ENCODE measurements at regions not wholly inside any gene's neighbourhood (a gene's known extent, or its start where the extent isn't known, plus 50 kb on each side); places are given as distances from the start of the nearest gene placed in this dataset.

DNA sequence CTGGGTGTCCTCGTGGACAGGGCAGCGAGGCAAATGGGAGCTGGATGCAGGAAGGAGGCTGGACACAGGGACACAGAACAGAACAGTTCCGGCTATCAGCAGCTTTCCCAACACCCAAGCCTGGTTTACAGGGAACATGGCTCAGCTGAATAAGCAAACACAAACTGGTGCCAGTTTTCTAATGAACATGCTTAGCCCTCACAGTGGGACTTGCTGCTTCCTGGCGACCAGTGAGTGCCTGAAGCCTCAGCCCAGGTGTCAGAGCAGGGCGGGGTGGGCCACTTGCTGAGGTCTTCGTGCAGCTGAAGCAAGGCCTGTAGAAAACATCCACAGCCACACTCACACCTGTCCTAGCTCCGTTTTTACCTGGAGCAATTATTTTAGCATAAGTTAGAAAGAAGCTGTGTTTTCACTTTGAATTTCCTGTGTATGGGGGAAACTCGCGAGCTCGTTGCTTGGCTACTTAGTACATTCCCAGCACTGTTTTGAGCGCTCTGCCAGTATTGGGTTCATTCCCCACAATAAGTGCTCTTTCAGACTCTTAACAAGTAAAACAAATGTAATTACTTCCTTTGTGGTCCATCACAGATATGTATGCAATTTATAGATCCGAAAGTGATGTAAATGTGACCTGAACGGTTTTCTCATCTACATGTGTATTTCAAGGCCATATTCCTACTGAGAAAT is 261.2 kb upstream of the SHH start:
- Mint-ChIP-seq H3K4me3 (no peak overlapping the region), H3K27me3 (peaks cover 6 to 9% of the 10 kb centered on the region in 2 donors), H3K36me3 (no peaks in the 10 kb centered on the region), H3K9me3 (no peaks in the 10 kb centered on the region), H3K4me1 (no peaks in the 10 kb centered on the region), H3K27ac (no peak overlapping the region)
- ATAC-seq (replicated peaks) (no peak), DNase-seq (no peak)

DNA sequence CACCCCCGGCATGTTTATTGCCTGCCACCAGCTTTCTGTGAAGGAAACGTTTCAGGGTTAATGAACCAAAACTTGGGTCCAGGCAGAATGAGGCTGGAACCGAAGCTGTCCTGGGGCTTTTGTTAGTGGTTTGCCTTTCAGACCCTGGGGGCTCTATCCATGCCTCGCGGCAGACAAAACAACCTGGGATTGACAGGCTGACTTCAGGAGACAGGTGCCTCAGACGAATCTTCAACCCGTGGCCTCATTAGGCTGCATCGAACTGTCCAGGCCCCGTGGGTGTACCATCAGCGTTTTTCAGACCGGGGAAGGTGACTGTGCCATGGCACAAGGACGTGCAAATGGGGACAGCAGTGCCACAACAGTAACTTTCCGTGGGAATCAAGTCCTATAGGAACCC is 259.3 kb upstream of the SHH start:
- DNase-seq, result no peak
- Mint-ChIP-seq H3K9me3 (peaks cover 0 to 4% of the 10 kb centered on the region in 2 donors), H3K27me3 (peaks cover 6 to 16% of the 10 kb centered on the region in 2 donors), H3K27ac (no peak overlapping the region), H3K36me3 (no peaks in the 10 kb centered on the region), H3K4me1 (no peaks in the 10 kb centered on the region), H3K4me3 (no peak overlapping the region)
- no peak for ATAC-seq (replicated peaks)

DNA sequence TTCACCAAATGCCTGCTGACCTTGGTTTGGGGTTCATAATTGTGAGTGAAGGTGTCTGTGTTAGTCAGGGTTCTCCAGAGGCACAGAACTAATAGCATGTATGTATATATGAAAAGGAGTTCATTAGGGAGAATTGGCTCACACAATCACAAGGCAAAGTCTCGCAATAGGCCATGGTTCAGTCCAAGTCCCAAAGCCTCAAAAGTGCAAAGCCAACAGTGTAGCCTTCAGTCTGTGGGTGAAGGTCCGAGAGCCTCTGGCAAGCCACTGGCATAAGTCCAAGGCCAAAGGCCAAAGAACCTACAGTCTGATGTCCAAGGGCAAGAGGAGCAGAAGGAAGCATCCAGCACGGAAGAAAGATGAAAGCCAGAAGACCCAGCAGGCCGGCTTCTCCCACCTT is 257.6 kb upstream of the SHH start:
- no peak overlapping the region for H3K27ac Mint-ChIP-seq
- DNase-seq (no peak), ATAC-seq (replicated peaks) (no peak)
- no peaks in the 10 kb centered on the region for H3K36me3 Mint-ChIP-seq
- peaks cover 6 to 18% of the 10 kb centered on the region in 2 donors for H3K27me3 Mint-ChIP-seq
- no peaks in the 10 kb centered on the region for H3K4me1 Mint-ChIP-seq
- H3K4me3 Mint-ChIP-seq, result no peak overlapping the region
- peaks cover 0 to 7% of the 10 kb centered on the region in 2 donors for H3K9me3 Mint-ChIP-seq

DNA sequence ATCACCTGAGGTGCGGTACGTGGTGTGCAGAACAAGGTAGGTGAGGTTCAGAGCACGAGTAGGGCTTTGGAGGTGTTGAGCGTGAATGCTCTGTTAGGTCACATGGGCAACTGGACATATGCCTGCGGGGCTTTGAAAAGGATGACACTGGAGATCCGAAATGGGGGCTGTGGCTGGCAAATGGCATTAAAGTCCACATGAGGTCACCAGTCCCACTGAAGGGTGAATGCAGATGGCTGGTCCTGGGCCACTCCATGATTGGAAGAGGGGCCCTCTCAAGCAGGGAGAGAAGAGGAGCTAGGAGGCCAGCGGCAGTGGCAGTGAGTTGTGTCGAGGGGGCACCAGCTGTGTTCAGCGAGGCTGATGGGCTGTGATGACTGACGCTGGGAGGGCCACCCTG is 254.9 kb upstream of the SHH start:
- ATAC-seq (replicated peaks), result no peak
- Mint-ChIP-seq H3K4me1 (no peaks in the 10 kb centered on the region), H3K9me3 (peaks cover 0 to 7% of the 10 kb centered on the region in 2 donors), H3K4me3 (no peak overlapping the region), H3K27me3 (peaks cover 6 to 14% of the 10 kb centered on the region in 2 donors), H3K36me3 (no peaks in the 10 kb centered on the region), H3K27ac (no peak overlapping the region)
- no peak for DNase-seq

DNA sequence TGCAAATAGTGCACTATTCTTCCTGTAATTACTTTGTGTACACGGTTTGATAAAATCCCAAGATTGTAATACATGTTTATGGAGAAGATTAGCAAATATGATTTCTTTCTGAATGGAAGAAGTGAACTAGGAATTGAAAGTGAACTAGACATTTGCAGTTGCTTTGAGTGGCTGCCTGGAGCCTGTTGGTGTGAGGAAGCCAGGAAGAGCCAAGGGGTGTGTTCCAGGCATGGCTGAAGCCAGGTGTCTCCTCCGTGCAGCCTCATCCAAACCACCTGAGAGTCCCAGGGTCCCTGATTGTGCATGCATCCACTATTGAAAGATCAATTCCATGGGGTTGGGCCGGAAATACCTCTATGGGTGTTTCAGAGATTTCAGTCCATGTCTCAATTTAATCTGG is 253.1 kb upstream of the SHH start:
- DNase-seq (no peak), ATAC-seq (replicated peaks) (no peak)
- no peaks in the 10 kb centered on the region for H3K36me3 Mint-ChIP-seq
- H3K4me3 Mint-ChIP-seq, result no peak overlapping the region
- peaks cover 7 to 18% of the 10 kb centered on the region in 2 donors for H3K9me3 Mint-ChIP-seq
- H3K27me3 Mint-ChIP-seq, result peaks cover 6 to 14% of the 10 kb centered on the region in 2 donors
- H3K27ac Mint-ChIP-seq, result no peak overlapping the region
- no peaks in the 10 kb centered on the region for H3K4me1 Mint-ChIP-seq

DNA sequence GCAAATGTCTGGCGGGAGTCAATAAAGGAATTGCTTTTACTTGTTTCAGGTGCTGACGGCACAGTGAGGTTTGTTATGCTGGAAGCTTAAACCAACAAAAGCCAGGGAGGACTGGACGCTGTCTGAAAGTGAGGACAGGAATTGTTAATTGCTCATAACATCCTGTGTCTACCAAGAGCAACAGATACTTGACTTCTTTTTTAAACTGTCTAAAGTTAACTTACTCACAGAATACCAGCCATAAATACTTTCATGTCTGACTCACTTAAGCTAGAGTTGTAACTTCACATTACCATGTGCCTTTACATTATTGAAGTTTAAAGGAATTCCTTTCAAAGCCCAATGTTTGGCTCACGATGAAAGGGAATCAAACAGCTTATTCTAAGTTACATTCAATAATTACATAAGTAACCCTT is 252.7 kb upstream of the SHH start:
- DNase-seq (no peak), ATAC-seq (replicated peaks) (no peak)
- Mint-ChIP-seq H3K4me3 (no peak overlapping the region), H3K27me3 (peaks cover 4 to 14% of the 10 kb centered on the region in 2 donors), H3K9me3 (peaks cover 7 to 18% of the 10 kb centered on the region in 2 donors), H3K36me3 (no peaks in the 10 kb centered on the region), H3K27ac (no peak overlapping the region), H3K4me1 (no peaks in the 10 kb centered on the region)

DNA sequence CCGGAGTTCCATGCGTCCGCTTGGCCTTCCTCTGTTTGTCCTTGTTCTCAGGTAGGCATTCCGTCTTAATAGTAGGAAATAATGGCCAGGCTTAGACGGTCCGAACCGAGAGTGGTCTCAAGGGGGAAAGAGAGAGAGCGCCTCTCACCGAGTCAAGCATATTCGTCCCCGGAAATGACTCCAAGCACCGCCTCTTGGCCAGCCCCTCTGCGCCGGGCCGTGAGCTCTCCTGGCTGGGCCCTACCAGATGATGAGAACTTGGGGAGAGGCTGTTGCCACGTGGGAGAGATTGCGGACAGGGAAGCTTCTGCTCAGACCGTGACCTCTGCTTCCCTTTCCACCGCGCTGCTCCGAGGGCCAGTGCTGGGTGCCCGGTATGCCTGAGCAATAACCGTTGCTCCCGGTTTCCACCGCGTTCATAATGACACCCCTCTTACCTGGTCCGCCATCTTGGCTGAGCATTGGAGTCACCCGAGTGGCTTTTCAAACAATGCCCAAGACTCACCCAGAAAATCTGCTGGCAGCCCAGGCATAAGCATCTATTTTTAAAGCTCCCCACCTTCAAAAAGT is 251.1 kb upstream of the SHH start:
- H3K36me3 Mint-ChIP-seq, result no peaks in the 10 kb centered on the region
- H3K4me1 Mint-ChIP-seq, result no peaks in the 10 kb centered on the region
- no peak for DNase-seq
- peaks cover 0 to 17% of the 10 kb centered on the region in 2 donors for H3K27me3 Mint-ChIP-seq
- no peak for ATAC-seq (replicated peaks)
- H3K27ac Mint-ChIP-seq, result no peak overlapping the region
- H3K9me3 Mint-ChIP-seq, result peaks cover 7 to 18% of the 10 kb centered on the region in 2 donors
- H3K4me3 Mint-ChIP-seq, result no peak overlapping the region

DNA sequence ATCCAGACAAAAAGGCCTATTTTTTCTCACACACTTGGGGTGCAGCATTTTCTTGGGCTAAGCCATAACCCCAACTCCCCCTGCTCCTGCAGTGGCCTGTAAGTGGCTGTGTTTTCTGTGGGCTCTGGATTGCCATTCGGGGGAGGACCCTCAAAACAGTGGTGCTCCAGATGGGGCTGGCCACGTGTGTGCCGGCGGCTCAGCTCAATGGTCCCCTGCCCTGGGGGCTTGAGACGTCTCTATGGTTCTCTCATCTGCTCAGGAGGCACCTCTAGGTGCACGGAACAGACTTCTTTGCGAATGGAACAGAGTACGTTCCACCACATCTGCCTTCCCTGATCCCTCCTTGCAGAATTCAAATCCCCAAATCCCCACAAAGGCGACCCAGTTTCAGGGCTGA is 250.0 kb upstream of the SHH start:
- H3K4me3 Mint-ChIP-seq, result no peak overlapping the region

DNA sequence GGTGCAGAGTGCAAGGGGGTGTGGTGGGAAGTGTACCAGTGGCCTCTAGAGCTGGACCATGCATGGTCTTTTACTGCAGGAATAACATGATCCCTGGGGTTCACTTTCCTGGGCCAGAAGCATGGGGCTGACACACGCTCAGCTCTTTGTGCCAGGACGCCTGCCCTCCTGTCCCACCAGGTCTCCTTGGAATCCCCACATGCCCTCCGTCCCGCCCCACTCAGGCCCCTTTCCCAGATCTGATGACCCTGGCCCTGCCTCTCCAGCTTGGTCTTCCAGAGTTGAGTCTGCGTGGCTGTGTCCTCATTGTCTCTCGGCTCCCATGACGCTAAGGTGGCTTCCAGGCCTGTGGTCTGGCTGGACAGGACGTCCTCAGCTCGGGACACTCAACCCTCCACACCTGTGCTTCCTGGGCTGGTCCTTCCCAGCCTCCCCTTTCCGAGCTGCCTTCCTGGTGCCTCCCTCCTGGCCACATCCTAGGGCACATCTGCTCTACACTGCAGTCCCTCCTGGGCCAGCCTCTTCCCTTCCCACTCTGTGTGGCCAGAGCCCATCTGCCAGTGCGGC is 249.5 kb upstream of the SHH start:
- H3K36me3 Mint-ChIP-seq, result no peaks in the 10 kb centered on the region
- H3K4me3 Mint-ChIP-seq, result no peak overlapping the region
- DNase-seq (no peak), ATAC-seq (replicated peaks) (no peak)
- no peak overlapping the region for H3K27ac Mint-ChIP-seq
- no peaks in the 10 kb centered on the region for H3K4me1 Mint-ChIP-seq
- peaks cover 0 to 13% of the 10 kb centered on the region in 2 donors for H3K27me3 Mint-ChIP-seq
- peaks cover 7 to 16% of the 10 kb centered on the region in 2 donors for H3K9me3 Mint-ChIP-seq

More for the DNA sequence above, 250.0 kb upstream of the SHH start:
- Mint-ChIP-seq H3K27me3 (peaks cover 0 to 18% of the 10 kb centered on the region in 2 donors), H3K36me3 (no peaks in the 10 kb centered on the region), H3K27ac (no peak overlapping the region), H3K9me3 (peaks cover 7 to 18% of the 10 kb centered on the region in 2 donors), H3K4me1 (no peaks in the 10 kb centered on the region)
- no peak for ATAC-seq (replicated peaks)
- no peak for DNase-seq

DNA sequence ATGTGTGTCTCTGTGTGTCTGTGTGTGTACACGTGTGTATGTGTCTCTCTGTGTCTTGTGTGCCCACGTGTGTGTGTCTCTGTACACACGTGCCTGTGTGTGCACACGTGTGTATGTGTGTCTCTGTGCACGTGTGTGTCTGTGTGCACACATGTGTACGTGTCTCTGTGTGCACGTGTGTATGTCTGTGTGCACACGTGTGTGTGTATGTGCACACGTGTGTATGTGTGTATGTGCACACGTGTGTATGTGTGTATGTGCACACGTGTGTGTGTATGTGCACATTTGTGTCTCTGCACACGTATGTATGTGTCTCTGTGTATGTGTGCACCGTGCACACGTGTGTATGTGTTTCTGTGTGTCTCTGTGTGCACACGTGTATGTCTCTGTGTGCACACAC is 248.7 kb upstream of the SHH start:
- Mint-ChIP-seq H3K27me3 (peaks cover 0 to 4% of the 10 kb centered on the region in 2 donors), H3K4me1 (no peaks in the 10 kb centered on the region), H3K9me3 (peaks cover 7 to 11% of the 10 kb centered on the region in 2 donors), H3K4me3 (no peak overlapping the region), H3K36me3 (no peaks in the 10 kb centered on the region), H3K27ac (no peak overlapping the region)
- DNase-seq (no peak), ATAC-seq (replicated peaks) (no peak)

DNA sequence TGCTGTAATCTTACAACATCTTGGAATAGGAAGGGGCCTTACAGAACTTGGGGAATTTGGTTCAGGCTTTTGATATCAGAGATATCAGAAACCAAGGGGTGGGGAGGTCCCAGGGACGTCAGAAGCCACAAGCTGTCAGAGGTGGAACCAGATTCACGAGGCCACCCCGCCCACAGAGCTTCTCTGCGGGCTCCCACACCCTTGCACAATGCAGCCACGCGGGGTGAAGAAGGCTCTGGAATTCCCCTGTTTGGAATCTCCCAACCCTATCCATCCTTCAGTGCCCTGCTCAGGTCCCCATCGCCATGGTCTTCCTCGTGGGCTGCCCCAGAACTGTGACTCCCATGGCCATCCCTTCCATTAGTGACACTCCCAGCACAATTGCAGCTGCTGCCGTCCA is 247.1 kb upstream of the SHH start:
- Mint-ChIP-seq H3K36me3 (no peaks in the 10 kb centered on the region), H3K9me3 (peaks cover 7 to 14% of the 10 kb centered on the region in 2 donors), H3K27me3 (peaks cover 0 to 4% of the 10 kb centered on the region in 2 donors), H3K4me1 (no peaks in the 10 kb centered on the region), H3K4me3 (no peak overlapping the region), H3K27ac (no peak overlapping the region)
- ATAC-seq (replicated peaks) (no peak), DNase-seq (no peak)

DNA sequence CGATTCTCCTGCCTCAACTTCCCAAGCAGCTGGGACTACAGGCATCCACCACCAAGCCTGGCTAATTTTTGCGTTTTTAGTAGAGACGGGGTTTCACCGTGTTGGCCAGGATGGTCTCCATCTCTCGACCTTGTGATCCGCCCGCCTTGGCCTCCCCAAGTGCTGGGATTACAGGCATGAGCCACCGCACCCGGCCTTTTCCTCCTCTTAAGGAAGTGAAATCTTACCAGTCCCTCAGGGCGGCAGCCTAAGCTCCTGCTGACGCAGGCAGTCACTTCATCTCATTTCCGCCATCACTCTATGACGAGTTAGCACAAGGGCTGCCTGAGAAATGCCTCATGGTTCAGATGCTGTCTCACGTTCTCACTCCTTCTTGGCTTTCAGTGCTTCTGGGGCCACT is 246.0 kb upstream of the SHH start:
- Mint-ChIP-seq H3K36me3 (no peaks in the 10 kb centered on the region), H3K27me3 (peaks cover 2 to 4% of the 10 kb centered on the region in 2 donors), H3K27ac (no peak overlapping the region), H3K9me3 (peaks cover 11 to 14% of the 10 kb centered on the region in 2 donors), H3K4me1 (no peaks in the 10 kb centered on the region), H3K4me3 (no peak overlapping the region)
- no peak for DNase-seq
- no peak for ATAC-seq (replicated peaks)

DNA sequence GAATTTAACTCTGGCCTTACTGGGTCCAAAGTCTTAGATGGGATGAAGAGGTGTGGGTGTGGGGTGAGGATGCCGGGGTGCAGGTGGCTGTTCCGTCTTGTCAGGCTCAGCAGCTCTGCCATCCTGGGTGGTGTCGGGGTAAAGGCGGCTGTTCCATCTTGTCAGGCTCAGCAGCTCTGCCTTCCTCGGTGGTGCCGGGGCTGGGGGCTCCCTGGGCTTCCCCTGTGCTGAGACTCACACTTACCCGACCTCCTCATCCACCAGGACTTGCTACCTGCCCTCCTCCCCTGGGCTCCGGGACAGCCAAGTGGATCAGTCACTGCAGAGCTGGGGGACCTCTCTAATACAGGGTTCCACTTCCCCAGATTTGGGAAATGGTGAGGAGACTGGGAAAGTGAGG is 244.3 kb upstream of the SHH start:
- Mint-ChIP-seq H3K27me3 (peaks cover 4% of the 10 kb centered on the region in 2 donors), H3K36me3 (no peaks in the 10 kb centered on the region), H3K9me3 (peaks cover 15 to 19% of the 10 kb centered on the region in 2 donors), H3K4me3 (no peak overlapping the region), H3K4me1 (no peaks in the 10 kb centered on the region), H3K27ac (no peak overlapping the region)
- no peak for ATAC-seq (replicated peaks)
- DNase-seq, result no peak

DNA sequence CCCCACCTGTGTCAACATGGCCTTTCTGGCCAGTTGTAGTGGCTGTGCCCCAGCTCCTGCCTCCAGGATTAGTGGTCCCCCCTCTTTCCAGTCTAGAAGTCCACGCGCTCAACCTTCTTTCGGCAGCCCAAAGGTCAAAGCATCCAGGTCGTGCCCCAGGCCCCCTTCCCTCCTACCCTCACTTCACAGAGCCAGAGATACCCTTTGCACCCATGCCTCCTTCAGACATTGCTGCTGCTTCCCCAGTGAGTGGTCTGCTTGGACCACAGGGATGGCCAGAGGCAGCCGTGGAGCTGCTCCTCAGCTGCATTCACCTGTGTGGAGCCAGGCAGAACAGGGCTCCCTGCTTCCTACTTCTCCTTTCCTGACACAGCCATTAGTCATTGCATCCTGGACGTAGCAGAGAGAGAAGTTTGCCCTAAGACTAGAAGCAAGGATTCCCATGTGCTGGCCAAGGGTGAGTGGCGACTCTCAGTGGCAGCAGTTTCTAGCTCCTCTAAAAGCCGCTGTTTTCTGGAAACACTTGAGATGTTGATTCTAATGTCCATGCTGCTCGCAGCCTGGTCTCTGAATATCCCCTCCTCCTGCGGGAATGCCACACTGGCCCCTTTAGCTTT is 243.1 kb upstream of the SHH start:
- DNase-seq, result no peak
- Mint-ChIP-seq H3K4me3 (no peak overlapping the region), H3K9me3 (peaks cover 7 to 12% of the 10 kb centered on the region in 2 donors)

DNA sequence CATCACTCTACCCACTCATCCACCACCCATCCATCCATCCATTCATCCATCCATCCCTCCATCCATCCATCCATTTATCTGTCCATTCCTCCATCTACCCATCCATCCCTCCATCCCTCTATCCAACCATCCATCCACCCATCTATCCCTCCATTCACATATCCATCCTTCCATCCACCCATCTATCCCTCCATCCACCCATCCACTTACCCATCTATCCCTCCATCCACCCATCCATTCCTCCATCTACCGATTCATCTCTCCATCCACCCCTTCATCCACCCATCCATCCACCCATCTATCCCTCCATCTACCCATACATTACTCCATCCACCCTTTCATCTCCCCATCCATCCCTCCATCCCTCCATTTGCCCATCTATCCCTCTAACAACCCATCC is 239.6 kb upstream of the SHH start:
- Mint-ChIP-seq H3K4me1 (no peaks in the 10 kb centered on the region), H3K27me3 (peaks cover 0 to 4% of the 10 kb centered on the region in 2 donors), H3K9me3 (peaks cover 11 to 21% of the 10 kb centered on the region in 2 donors), H3K4me3 (no peak overlapping the region), H3K36me3 (no peaks in the 10 kb centered on the region), H3K27ac (no peak overlapping the region)
- ATAC-seq (replicated peaks) (no peak), DNase-seq (no peak)

More for the DNA sequence above, 243.1 kb upstream of the SHH start:
- Mint-ChIP-seq H3K27me3 (peaks cover 4% of the 10 kb centered on the region in 2 donors), H3K27ac (no peak overlapping the region), H3K4me1 (no peaks in the 10 kb centered on the region), H3K36me3 (no peaks in the 10 kb centered on the region)
- no peak for ATAC-seq (replicated peaks)
